ENCODE measurements at regions not wholly inside any gene's neighbourhood (a gene's known extent, or its start where the extent isn't known, plus 50 kb on each side); places are given as distances from the start of the nearest gene placed in this dataset.
"Not testable (repeated sequence)": the region's sequence is repeated elsewhere in the genome, so short reads cannot be mapped to it uniquely, and the experiment has no call there.

DNA sequence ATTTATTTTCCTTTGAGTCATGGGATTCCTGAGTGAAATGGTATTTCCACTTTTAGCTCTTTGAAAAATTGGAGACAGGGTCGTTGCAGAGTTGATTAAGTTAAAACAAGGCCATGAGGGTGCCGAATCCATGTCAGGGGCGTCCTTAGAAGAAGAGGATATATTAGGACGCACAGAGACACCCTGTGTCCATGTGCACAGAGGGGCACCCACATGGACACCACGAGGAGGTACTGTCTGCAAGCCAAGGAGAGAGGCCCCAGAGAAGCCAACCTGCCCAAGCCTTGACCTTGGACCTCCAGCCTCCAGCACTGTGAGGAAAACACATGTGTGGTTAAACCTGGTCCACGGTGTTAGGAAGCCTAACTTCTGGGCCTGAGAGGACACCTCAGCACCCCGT lies 113.9 kb upstream of the THBS2 start:
- no peak overlapping the region for H3K4me3 Mint-ChIP-seq
- peaks cover 0 to 4% (median 0%) of the 10 kb centered on the region in 3 donors for H3K9me3 Mint-ChIP-seq
- H3K27ac Mint-ChIP-seq = no peak overlapping the region
- peaks cover 0 to 1% (median 0%) of the 10 kb centered on the region in 3 donors for H3K4me1 Mint-ChIP-seq
- H3K36me3 Mint-ChIP-seq = no peaks in the 10 kb centered on the region
- H3K27me3 Mint-ChIP-seq = no peaks in the 10 kb centered on the region

DNA sequence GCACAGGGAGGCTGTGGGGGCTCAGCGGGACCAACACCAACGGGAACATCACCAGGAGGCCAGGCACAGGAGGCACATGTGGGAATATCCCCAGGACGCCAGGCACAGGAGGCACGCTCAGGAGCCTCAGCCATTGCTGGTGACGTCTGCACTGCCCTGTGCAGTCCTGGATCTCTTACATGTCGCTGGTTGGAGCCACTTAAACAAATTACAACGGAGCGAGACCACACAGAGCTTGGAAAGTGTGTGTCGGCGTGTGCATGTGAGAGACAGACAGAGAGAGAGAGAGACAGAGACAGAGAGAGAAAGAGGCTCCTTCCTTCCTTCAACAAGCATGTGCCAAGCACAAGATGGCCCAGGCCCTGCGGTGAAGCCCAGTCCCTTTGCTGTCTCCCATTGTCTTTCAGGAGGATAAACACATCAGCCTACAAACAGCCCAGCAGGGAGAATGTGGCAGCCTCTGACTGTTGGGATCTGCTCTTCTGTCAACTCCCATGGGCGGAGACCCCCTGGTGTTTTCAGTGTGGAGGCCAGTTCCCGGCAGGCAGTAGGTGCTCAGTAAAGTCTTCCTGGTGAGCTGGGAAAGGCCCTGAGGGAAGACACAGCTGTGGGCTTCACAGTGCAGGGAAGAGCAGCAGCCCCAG lies 112.7 kb upstream of the THBS2 start:
- Mint-ChIP-seq H3K4me1 (peaks cover 0 to 1% (median 0%) of the 10 kb centered on the region in 3 donors), H3K4me3 (no peak overlapping the region), H3K9me3 (peaks cover 0 to 4% (median 0%) of the 10 kb centered on the region in 3 donors), H3K36me3 (no peaks in the 10 kb centered on the region), H3K27me3 (no peaks in the 10 kb centered on the region), H3K27ac (no peak overlapping the region)

DNA sequence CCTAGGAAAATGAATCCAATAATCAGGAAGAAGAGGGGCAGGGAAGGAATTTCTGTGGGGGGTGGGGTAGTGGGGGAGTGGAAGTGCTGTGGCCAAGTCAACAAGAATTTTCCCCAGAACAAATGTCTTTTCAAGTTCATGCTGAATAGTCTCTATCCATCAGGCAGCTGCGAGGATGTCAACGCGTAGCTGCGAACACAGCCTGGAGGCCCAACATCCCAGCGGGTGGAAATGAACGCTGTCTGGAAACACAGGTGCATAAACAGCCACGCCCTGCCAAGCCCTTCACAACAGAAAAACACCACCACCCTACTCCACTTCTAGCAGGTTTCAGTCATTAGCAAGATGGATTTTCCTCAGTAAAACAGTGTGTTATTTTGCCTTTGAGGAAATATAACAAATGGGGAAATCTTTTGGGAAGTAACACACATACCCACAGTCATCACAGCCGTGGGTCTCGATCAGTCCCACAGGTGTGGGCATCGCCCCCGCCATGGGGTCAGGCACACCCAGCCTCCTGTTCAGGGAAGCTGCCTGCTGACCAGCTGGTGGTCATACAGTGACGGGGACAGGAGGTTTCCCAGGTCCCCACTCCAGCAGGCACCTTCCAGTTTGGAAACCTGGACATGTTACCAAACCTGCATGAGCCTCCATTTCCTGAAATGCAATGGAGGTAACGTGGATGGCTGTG lies 112.1 kb upstream of the THBS2 start:
- no peaks in the 10 kb centered on the region for H3K36me3 Mint-ChIP-seq
- H3K27ac Mint-ChIP-seq = no peak overlapping the region
- H3K4me3 Mint-ChIP-seq = no peak overlapping the region
- peaks cover 0 to 4% (median 0%) of the 10 kb centered on the region in 3 donors for H3K9me3 Mint-ChIP-seq
- no peaks in the 10 kb centered on the region for H3K27me3 Mint-ChIP-seq
- peaks cover 0 to 1% (median 0%) of the 10 kb centered on the region in 3 donors for H3K4me1 Mint-ChIP-seq

DNA sequence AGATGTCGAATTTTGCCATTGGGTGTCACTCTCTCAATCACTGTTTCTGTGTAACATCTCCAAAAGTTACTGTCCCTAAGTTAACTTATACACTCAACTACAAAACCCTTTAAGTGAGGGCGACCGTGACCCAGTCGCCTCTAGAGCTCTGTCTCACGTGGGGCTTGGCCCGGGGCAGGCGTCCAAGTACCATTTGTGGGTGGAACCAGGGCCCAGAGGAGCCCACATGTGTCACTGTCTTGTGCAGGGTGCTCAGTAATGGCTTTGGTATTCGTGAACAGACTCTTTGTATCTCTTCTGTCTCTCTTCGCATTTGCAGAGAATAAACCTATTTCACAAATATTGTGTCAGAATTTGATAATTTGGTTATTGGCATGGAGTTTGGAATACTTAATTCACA lies 109.9 kb upstream of the THBS2 start:
- Mint-ChIP-seq H3K36me3 (no peaks in the 10 kb centered on the region), H3K9me3 (peaks cover 0 to 4% (median 0%) of the 10 kb centered on the region in 3 donors), H3K27me3 (no peaks in the 10 kb centered on the region), H3K27ac (no peak overlapping the region), H3K4me3 (no peak overlapping the region), H3K4me1 (no peaks in the 10 kb centered on the region)

DNA sequence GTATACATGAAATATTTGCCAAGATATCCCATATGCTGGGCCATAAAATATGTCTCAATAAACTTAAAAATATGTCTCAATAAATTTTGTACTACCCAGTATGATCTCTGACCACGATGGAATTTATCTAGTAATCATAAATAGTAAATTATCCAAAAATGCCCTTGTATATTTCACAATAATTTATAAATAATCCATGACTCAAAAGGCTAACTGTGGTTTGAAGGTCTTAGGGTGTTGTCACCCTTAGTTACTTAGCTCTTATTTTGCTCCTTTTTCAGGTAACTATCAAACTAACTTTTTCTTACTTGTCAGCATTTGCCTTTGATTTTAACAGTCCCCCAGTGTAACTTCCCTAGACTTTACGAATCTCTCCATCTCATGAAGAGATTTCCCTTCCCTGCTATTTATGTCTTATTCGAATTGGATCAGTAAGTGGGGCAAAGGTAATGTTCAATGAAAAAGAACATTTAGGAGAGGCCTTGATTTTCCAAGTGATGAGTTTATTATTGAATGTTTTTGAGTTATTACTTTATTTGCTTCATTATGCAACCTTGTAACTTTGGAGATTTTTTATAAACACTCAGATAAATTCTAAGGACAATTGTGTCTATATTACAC lies 109.0 kb upstream of the THBS2 start:
- no peak overlapping the region for H3K4me3 Mint-ChIP-seq
- no peaks in the 10 kb centered on the region for H3K36me3 Mint-ChIP-seq
- no peaks in the 10 kb centered on the region for H3K27me3 Mint-ChIP-seq
- peaks cover 0 to 4% (median 0%) of the 10 kb centered on the region in 3 donors for H3K9me3 Mint-ChIP-seq
- no peak overlapping the region for H3K27ac Mint-ChIP-seq
- H3K4me1 Mint-ChIP-seq = no peaks in the 10 kb centered on the region

DNA sequence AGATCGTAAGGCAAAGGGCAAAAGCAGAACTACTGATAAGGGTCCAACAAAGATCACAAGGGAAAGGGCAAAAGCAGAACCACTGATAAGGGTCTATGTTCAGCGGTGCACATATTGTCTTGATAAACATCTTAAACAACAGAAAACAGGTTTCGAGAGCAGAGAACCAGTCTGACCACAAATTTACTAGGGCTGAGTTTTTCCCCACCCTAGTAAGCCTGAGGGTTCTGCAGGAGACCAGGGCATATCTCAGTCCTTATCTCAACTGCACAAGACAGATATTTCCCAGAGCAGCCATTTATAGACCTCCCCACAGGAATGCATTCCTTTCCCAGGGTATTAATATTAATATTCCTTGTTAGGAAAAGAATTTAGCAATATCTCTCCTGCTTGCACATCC lies 101.4 kb upstream of the THBS2 start:
- not testable (repeated sequence) for H3K4me1 Mint-ChIP-seq, H3K4me3 Mint-ChIP-seq, H3K27me3 Mint-ChIP-seq, H3K27ac Mint-ChIP-seq, H3K36me3 Mint-ChIP-seq
- H3K9me3 Mint-ChIP-seq = peaks cover 6 to 19% (median 13%) of the 10 kb centered on the region in 3 donors

DNA sequence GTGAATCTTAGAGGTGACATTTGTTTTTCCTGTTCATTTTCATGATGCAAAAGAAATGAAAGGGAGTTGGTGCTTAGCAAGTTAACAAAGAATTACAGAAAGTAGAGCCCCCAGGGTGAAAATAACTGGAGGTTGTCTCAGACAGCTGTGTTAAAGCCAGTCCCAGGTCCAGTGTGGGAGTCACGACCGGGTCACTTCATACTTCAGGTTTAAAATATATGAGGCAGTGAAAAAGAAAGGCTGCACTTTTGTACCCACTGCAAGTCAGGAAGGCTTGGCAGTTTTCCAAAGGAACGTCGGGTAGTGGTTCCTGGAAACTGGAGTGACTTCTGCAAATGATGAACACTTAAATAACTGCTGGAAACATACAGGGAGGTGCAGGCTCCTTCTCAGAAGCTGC lies 91.5 kb upstream of the THBS2 start:
- Mint-ChIP-seq H3K4me1 (no peaks in the 10 kb centered on the region), H3K9me3 (peaks cover 5 to 6% (median 6%) of the 10 kb centered on the region in 3 donors), H3K27me3 (no peaks in the 10 kb centered on the region), H3K27ac (no peak overlapping the region), H3K4me3 (no peak overlapping the region), H3K36me3 (no peaks in the 10 kb centered on the region)

DNA sequence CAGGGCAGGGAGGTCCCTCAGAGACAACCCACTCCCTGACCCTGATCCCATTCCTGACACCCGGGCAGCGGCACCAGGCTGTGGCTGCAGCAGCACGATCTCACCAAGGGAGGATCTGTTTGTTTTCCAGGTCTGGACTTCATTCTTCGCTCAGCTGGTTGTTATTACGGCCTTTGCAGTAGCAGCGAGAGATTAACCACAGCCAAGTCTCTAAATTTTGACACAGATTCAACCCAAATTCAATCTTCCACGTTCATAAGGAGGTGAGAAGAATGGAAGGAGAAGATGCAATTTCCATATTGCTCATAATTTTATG lies 91.1 kb upstream of the THBS2 start:
- no peak overlapping the region for H3K4me3 Mint-ChIP-seq
- no peaks in the 10 kb centered on the region for H3K36me3 Mint-ChIP-seq
- H3K27me3 Mint-ChIP-seq = no peaks in the 10 kb centered on the region
- peaks cover 2 to 6% (median 5%) of the 10 kb centered on the region in 3 donors for H3K9me3 Mint-ChIP-seq
- H3K27ac Mint-ChIP-seq = no peak overlapping the region
- no peaks in the 10 kb centered on the region for H3K4me1 Mint-ChIP-seq

DNA sequence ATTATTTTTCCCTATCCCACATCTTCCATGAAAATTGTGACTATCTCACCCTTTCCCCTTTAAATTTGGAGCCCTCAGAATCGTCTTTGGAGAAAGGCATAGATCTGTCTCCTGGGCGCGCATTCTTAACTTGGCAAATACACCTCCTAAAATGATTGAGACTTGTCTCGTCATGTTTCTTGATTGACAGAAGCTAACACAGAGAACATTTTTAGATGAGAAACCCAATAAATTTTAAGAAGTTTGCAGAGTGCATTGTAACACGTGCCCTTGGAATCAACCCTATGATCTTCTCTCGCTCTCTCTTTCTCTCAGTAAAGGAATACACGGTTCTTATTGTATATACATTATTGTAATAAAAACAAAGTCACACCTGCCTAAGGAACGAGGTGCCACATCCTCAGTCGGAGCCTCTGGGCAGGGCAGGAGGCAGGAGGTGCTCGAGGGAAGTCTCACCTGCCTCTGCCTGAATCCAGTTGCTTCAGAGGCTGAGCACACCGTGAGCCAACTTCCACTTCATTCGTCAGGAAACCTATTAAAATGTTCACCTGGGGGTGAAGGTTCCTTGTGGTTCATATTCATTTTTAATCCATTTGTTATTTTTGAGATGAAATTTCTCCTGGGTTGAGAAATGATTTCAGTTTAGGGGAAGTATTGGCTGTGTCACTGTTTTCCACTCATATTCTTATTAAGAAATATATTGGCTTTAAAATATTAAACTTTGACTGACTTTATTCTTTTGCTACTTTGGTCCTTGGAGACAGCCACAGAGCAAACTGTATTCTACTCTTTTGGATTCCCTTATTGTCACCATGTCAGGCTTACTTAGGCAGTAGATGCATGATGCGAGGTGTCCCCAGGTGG lies 90.5 kb upstream of the THBS2 start:
- no peaks in the 10 kb centered on the region for H3K4me1 Mint-ChIP-seq
- H3K36me3 Mint-ChIP-seq = no peaks in the 10 kb centered on the region
- H3K9me3 Mint-ChIP-seq = peaks cover 0 to 4% (median 0%) of the 10 kb centered on the region in 3 donors
- no peaks in the 10 kb centered on the region for H3K27me3 Mint-ChIP-seq
- H3K4me3 Mint-ChIP-seq = no peak overlapping the region
- no peak overlapping the region for H3K27ac Mint-ChIP-seq

DNA sequence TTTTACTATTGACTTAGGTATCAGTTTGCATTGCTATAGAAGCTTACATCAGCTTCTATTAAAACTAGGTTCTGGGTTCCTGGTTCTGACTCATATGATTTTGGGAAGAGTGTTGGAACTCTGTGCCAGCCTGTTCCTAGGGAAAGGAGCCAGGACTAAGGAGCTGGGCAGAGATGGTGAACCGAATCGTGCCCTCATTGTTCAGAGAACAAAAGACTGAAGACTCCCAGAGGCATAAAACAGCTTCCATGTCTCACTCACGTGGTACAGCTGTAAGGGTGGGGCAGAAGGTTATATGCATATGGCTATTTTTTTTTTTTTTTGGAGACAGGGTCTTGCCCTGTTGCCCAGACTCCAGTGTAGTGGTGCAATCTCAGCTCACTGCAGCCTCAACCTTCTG lies 89.1 kb upstream of the THBS2 start:
- Mint-ChIP-seq H3K27ac (no peak overlapping the region), H3K4me1 (no peaks in the 10 kb centered on the region), H3K27me3 (no peaks in the 10 kb centered on the region), H3K4me3 (no peak overlapping the region), H3K9me3 (peaks cover 0 to 3% (median 0%) of the 10 kb centered on the region in 3 donors), H3K36me3 (no peaks in the 10 kb centered on the region)

DNA sequence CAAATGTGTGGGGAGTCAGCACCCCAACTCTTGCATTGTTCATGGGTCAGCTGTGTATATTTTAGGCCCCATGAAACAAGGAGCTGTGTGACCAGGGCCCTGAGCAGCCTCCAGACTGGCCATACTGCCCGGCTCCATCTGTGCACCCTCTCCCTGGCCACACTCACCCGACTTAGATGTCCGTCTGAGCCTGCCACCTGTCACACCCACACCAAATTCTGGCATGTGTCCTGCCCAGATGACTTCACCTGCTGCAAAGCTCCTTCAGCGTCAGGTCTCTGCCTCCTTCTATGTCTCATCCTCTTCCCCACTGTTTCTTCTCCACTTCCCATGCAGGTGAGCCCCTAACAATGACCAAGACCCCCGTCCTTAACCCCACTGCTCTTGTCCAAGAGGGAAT lies 88.1 kb upstream of the THBS2 start:
- no peak overlapping the region for H3K4me3 Mint-ChIP-seq
- peak overlapping the region in 1 of 3 donors; percentile 11 for H3K27ac Mint-ChIP-seq
- H3K9me3 Mint-ChIP-seq = peaks cover 0 to 2% (median 0%) of the 10 kb centered on the region in 3 donors
- H3K4me1 Mint-ChIP-seq = no peaks in the 10 kb centered on the region
- H3K36me3 Mint-ChIP-seq = no peaks in the 10 kb centered on the region
- H3K27me3 Mint-ChIP-seq = no peaks in the 10 kb centered on the region

DNA sequence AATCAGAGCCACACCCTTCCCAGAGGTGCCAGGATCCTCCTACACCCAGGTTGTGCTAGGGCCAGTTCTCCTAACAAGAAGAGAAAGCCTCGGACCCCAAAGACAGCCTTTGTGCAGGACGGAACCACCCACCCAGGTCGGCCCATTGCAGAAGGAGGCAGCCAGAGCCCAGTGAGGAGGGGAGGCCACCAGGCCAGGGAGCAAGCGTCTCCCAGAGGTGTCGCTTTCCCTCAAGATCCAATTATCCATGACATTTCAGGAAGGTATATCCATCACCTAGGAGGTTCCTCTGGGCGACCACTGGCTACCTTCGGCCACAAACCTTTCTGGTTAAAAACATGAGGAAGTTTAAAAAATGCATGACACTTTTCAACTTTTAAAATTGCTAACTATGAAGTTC lies 87.4 kb upstream of the THBS2 start:
- no peak overlapping the region for H3K4me3 Mint-ChIP-seq
- H3K4me1 Mint-ChIP-seq = no peaks in the 10 kb centered on the region
- no peak overlapping the region for H3K27ac Mint-ChIP-seq
- H3K9me3 Mint-ChIP-seq = peaks cover 0 to under 1% (median 0%) of the 10 kb centered on the region in 3 donors
- no peaks in the 10 kb centered on the region for H3K27me3 Mint-ChIP-seq
- H3K36me3 Mint-ChIP-seq = no peaks in the 10 kb centered on the region

DNA sequence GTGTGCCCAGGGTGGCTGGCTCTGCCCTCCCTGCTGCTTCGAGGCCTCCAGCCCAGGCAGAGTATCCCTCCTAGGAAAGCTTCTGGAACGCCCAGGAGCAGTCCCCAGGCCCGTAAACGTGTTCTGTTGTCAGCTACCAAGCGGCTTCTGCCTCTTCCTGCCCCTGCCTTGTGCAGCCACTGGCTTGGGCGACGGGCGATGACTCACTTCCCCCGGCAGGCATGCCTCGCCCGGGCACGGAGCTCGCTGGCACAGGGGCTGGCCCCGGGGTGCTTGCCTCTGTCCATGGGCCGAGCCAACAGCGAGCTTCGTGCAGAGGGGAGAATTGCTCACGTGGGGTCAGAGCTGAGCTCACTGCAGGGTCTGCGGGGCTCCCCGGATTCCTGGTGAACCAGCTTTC lies 86.7 kb upstream of the THBS2 start:
- H3K27ac Mint-ChIP-seq = no peak overlapping the region
- H3K4me3 Mint-ChIP-seq = no peak overlapping the region
- H3K27me3 Mint-ChIP-seq = no peaks in the 10 kb centered on the region
- no peaks in the 10 kb centered on the region for H3K9me3 Mint-ChIP-seq
- H3K36me3 Mint-ChIP-seq = no peaks in the 10 kb centered on the region
- H3K4me1 Mint-ChIP-seq = no peaks in the 10 kb centered on the region

DNA sequence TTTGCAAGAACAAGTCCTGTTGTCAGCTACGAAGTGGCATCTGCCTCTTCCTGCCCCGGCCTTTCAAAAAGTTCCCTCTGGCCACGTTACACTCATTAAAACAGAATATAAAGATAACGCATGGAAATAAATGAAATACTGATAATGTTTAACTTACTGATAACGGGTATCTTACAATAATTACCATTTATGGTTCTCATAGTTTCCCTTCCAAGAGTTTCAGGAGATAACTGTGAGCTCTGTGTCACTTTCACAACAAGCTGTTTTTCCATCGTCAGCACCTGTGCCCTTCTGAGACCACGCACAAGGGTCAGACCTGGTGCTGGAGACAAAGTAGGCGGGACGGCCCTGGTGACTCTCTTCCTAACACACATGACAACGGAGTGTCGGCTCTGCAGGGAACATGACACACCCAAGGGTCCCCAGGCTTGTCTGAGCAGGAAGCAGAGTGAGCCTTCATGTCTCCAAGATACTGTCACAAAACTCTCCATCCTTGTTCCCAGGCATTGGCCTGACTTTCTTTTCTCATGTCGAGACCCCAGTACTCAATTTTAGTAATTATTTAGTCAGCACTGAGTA lies 86.2 kb upstream of the THBS2 start:
- no peaks in the 10 kb centered on the region for H3K27me3 Mint-ChIP-seq
- H3K36me3 Mint-ChIP-seq = no peaks in the 10 kb centered on the region
- no peaks in the 10 kb centered on the region for H3K9me3 Mint-ChIP-seq
- no peaks in the 10 kb centered on the region for H3K4me1 Mint-ChIP-seq
- no peak overlapping the region for H3K4me3 Mint-ChIP-seq
- H3K27ac Mint-ChIP-seq = no peak overlapping the region

DNA sequence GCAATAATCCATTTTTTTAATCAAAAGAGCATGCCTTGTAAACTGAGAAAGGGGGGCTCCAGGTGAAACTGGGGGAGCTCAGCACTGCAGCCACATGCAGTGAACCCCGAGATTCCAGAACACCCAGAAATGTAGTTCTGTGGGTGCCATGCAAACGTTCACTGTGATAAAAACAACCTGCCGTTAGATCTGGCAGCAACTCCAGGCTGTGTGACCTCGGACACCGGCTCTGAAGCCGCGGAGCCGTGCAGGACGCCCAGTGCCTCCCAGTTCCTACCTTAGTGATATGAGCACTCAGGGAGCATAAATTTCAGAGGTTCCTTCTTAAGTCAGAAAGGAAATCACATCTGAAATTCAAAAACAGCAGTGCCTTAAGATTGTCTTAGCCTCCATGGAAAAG lies 85.4 kb upstream of the THBS2 start:
- Mint-ChIP-seq H3K4me1 (no peaks in the 10 kb centered on the region), H3K9me3 (no peaks in the 10 kb centered on the region), H3K4me3 (no peak overlapping the region), H3K27me3 (no peaks in the 10 kb centered on the region), H3K27ac (no peak overlapping the region), H3K36me3 (no peaks in the 10 kb centered on the region)

Measured in IgD-negative memory B cell (primary cell).